ENCODE measurements at regions not wholly inside any gene's neighbourhood (a gene's known extent, or its start where the extent isn't known, plus 50 kb on each side); places are given as distances from the start of the nearest gene placed in this dataset.

- TF ChIP-seq TEAD4 (IDR thresholded peaks at IDR 0.05) (no peak), EP300 (IDR thresholded peaks at IDR 0.05; ENCODE audit: borderline replicate concordance) (no peak), YY1 (IDR thresholded peaks at IDR 0.05; ENCODE audit: low read depth) (no peak), EGR1 (IDR thresholded peaks at IDR 0.05) (no peak), CEBPB (IDR thresholded peaks at IDR 0.05) (no peak), REST (IDR thresholded peaks at IDR 0.05; ENCODE audit: low read depth) (no peak), RAD21 (IDR thresholded peaks at IDR 0.05; ENCODE audit: low read depth) (no peak), MAX (IDR thresholded peaks at IDR 0.05) (no peak), TAF1 (IDR thresholded peaks at IDR 0.05; ENCODE audit: low read depth) (no peak)
- TF ChIP-seq, protein P1, sequence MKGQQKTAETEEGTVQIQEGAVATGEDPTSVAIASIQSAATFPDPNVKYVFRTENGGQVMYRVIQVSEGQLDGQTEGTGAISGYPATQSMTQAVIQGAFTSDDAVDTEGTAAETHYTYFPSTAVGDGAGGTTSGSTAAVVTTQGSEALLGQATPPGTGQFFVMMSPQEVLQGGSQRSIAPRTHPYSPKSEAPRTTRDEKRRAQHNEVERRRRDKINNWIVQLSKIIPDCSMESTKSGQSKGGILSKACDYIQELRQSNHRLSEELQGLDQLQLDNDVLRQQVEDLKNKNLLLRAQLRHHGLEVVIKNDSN (IDR thresholded peaks at IDR 0.05) = no peak
Observed at GRCh38 chr6:167210375-167211294, 52.9 kb upstream of the GPR31 start.
